ENCODE measurements at regions not wholly inside any gene's neighbourhood (a gene's known extent, or its start where the extent isn't known, plus 50 kb on each side); places are given as distances from the start of the nearest gene placed in this dataset.

DNA sequence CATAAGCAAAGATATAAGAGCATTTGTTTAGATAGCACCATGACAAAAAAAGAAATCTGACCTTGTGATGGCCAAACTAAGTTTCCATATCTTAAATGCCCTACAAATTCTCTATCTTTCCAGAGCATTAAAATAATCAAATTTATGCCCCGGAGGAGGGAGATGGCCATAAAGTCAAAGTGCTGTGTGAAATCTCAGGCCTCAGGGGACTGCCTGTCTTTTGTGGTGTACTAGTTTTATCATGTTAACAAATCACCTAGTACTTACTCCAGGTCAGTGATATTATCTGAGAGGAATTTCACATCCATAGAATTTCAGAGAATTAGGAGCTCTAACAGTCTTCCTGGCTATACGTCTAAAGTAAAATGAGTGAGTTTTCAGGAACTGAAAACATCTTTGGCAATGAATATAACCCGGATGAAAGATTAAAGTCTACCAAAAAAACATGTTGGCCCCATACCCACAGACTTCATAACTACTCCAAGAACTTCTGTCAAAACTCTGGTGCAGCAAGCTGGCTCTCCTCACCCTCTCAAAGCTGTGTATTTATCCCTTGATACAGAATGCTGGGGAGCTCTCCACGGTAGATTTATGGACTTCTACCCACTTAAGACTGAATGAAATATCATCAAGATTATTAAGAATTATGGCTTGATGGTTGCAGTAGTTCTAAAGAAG is 682.8 kb downstream of the SORCS1 start:
- TF ChIP-seq EZH2phosphoT487 (IDR thresholded peaks at IDR 0.05; ENCODE audit: low read depth), result no peak
- no peak for TF ChIP-seq CTCF (IDR thresholded peaks at IDR 0.05; ENCODE audit: low read depth, low read length)
- no peak overlapping the region for H3K4me3 ChIP-seq (ENCODE audit: low read length)
- H3K36me3 ChIP-seq (replicated peaks; ENCODE audit: low read depth, low read length), result no peaks in the 10 kb centered on the region
- H3K9me3 ChIP-seq (ENCODE audit: insufficient read depth, low read length), result no peaks in the 10 kb centered on the region
- H3K9ac ChIP-seq (ENCODE audit: low read length), result no peak overlapping the region
- H3K27me3 ChIP-seq (ENCODE audit: low read depth, low read length), result no peaks in the 10 kb centered on the region
- no peaks in the 10 kb centered on the region for H4K20me1 ChIP-seq (ENCODE audit: insufficient read depth, low read length)
- H3K4me2 ChIP-seq (ENCODE audit: low read length), result no peak overlapping the region
- H3K27ac ChIP-seq (ENCODE audit: low read length), result no peak overlapping the region
- H3K4me1 ChIP-seq (ENCODE audit: low read length), result no peaks in the 10 kb centered on the region
- H2AFZ ChIP-seq (ENCODE audit: low read depth, low read length), result no peak overlapping the region
- no peaks in the 10 kb centered on the region for H3K79me2 ChIP-seq (ENCODE audit: low read length)

DNA sequence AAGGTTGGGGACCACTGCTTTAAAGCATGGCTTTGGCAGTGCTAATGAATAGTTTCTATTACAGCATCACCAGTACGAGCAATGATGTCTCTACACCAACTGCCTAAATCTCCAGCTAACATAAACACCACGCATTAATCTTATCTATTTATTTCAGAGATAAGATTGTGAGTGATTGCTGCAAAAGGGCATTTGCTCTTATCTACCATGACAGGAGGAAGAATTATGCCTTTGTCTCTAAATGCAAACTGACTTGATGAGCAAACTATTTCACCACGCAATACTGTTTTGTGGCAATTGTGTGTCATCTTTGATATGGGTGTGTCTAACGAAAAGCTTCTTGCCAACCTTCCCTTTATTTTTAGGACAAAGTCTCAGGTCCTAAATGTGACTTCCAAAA is 684.9 kb downstream of the SORCS1 start:
- no peak overlapping the region for H3K27ac ChIP-seq (ENCODE audit: low read length)
- no peak overlapping the region for H3K4me2 ChIP-seq (ENCODE audit: low read length)
- no peaks in the 10 kb centered on the region for H3K79me2 ChIP-seq (ENCODE audit: low read length)
- no peaks in the 10 kb centered on the region for H3K4me1 ChIP-seq (ENCODE audit: low read length)
- H4K20me1 ChIP-seq (ENCODE audit: insufficient read depth, low read length), result no peaks in the 10 kb centered on the region
- no peak overlapping the region for H3K9ac ChIP-seq (ENCODE audit: low read length)
- H3K9me3 ChIP-seq (ENCODE audit: insufficient read depth, low read length), result no peaks in the 10 kb centered on the region
- no peaks in the 10 kb centered on the region for H3K27me3 ChIP-seq (ENCODE audit: low read depth, low read length)
- H3K36me3 ChIP-seq (replicated peaks; ENCODE audit: low read depth, low read length), result no peaks in the 10 kb centered on the region
- TF ChIP-seq CTCF (IDR thresholded peaks at IDR 0.05; ENCODE audit: low read depth, low read length) (no peak), EZH2phosphoT487 (IDR thresholded peaks at IDR 0.05; ENCODE audit: low read depth) (no peak)
- H3K4me3 ChIP-seq (ENCODE audit: low read length), result no peak overlapping the region
- no peak overlapping the region for H2AFZ ChIP-seq (ENCODE audit: low read depth, low read length)

GRCh38 chr10:106474876-106475275 is 689.6 kb downstream of the SORCS1 start:
- no peaks in the 10 kb centered on the region for H3K4me1 ChIP-seq (ENCODE audit: low read length)
- no peak overlapping the region for H3K9ac ChIP-seq (ENCODE audit: low read length)
- no peaks in the 10 kb centered on the region for H4K20me1 ChIP-seq (ENCODE audit: insufficient read depth, low read length)
- H3K27ac ChIP-seq (ENCODE audit: low read length), result no peak overlapping the region
- no peaks in the 10 kb centered on the region for H3K79me2 ChIP-seq (ENCODE audit: low read length)
- TF ChIP-seq EZH2phosphoT487 (IDR thresholded peaks at IDR 0.05; ENCODE audit: low read depth) (no peak), CTCF (IDR thresholded peaks at IDR 0.05; ENCODE audit: low read depth, low read length) (no peak)
- no peaks in the 10 kb centered on the region for H3K9me3 ChIP-seq (ENCODE audit: insufficient read depth, low read length)
- H3K4me3 ChIP-seq (ENCODE audit: low read length), result no peak overlapping the region
- no peaks in the 10 kb centered on the region for H3K36me3 ChIP-seq (replicated peaks; ENCODE audit: low read depth, low read length)
- no peaks in the 10 kb centered on the region for H3K27me3 ChIP-seq (ENCODE audit: low read depth, low read length)
- no peak overlapping the region for H3K4me2 ChIP-seq (ENCODE audit: low read length)
- no peak overlapping the region for H2AFZ ChIP-seq (ENCODE audit: low read depth, low read length)

GRCh38 chr10:106473129-106473685 is 691.3 kb downstream of the SORCS1 start:
- no peak overlapping the region for H3K4me3 ChIP-seq (ENCODE audit: low read length)
- H3K27me3 ChIP-seq (ENCODE audit: low read depth, low read length), result no peaks in the 10 kb centered on the region
- TF ChIP-seq CTCF (IDR thresholded peaks at IDR 0.05; ENCODE audit: low read depth, low read length) (no peak), EZH2phosphoT487 (IDR thresholded peaks at IDR 0.05; ENCODE audit: low read depth) (no peak)

More at GRCh38 chr10:106473129-106473685, 691.3 kb downstream of the SORCS1 start:
- H3K4me1 ChIP-seq (ENCODE audit: low read length), result no peaks in the 10 kb centered on the region
- H3K9ac ChIP-seq (ENCODE audit: low read length), result no peak overlapping the region
- no peaks in the 10 kb centered on the region for H4K20me1 ChIP-seq (ENCODE audit: insufficient read depth, low read length)
- no peak overlapping the region for H3K4me2 ChIP-seq (ENCODE audit: low read length)
- H3K79me2 ChIP-seq (ENCODE audit: low read length), result no peaks in the 10 kb centered on the region
- H3K36me3 ChIP-seq (replicated peaks; ENCODE audit: low read depth, low read length), result no peaks in the 10 kb centered on the region
- H2AFZ ChIP-seq (ENCODE audit: low read depth, low read length), result no peak overlapping the region
- no peaks in the 10 kb centered on the region for H3K9me3 ChIP-seq (ENCODE audit: insufficient read depth, low read length)
- H3K27ac ChIP-seq (ENCODE audit: low read length), result no peak overlapping the region

All from OCI-LY3 (cell line).